IMR-90 (cell line): ENCODE measurements at regions not wholly inside any gene's neighbourhood (a gene's known extent, or its start where the extent isn't known, plus 50 kb on each side); places are given as distances from the start of the nearest gene placed in this dataset.

ENCODE experiments used
- BHLHE40 ChIP-seq: fragments of 150-350 bp; IDR thresholded peaks from 2 replicates; pipeline ENCODE4 v1.6.1; 2016; ENCODE audit warnings: mild to moderate bottlenecking, low read depth, low read length
- CEBPB ChIP-seq: IDR thresholded peaks from 2 replicates; pipeline ENCODE4 v1.6.1; 2012; ENCODE audit warnings: low read depth, low read length, improper control_type of control experiment
- CHD1 ChIP-seq: IDR thresholded peaks from 2 replicates; pipeline ENCODE4 v1.6.1; 2012; ENCODE audit warnings: low read depth, low read length, improper control_type of control experiment
- FOS ChIP-seq: fragments of 150-350 bp; IDR thresholded peaks from 2 replicates; pipeline ENCODE4 v1.6.1; 2016; ENCODE audit warnings: low read depth, low read length
- MAFK ChIP-seq: IDR thresholded peaks from 2 replicates; pipeline ENCODE4 v1.6.1; 2012; ENCODE audit warnings: low read depth, low read length, improper control_type of control experiment
- NFE2L2 ChIP-seq: fragments of 150-350 bp; IDR thresholded peaks from 2 replicates; pipeline ENCODE4 v1.6.1; 2016; ENCODE audit warnings: low read depth, mild to moderate bottlenecking, low read length
- POLR2A ChIP-seq: IDR thresholded peaks from 2 replicates; pipeline ENCODE4 v1.6.1; 2012; ENCODE audit warnings: mild to moderate bottlenecking, low read depth, low read length
- RAD21 ChIP-seq: IDR thresholded peaks from 2 replicates; pipeline ENCODE4 v1.6.1; 2012; ENCODE audit warnings: low read length, improper control_type of control experiment
- RCOR1 ChIP-seq: IDR thresholded peaks from 2 replicates; pipeline ENCODE4 v1.6.1; 2012; ENCODE audit warnings: mild to moderate bottlenecking, low read length, improper control_type of control experiment; ENCODE audit not compliant: insufficient replicate concordance
- RFX5 ChIP-seq: IDR thresholded peaks from 2 replicates; pipeline ENCODE4 v1.8.0; 2012; ENCODE audit warnings: low read depth, mild to moderate bottlenecking, low read length, moderate library complexity
- SMC3 ChIP-seq: fragments of 150-350 bp; IDR thresholded peaks from 2 replicates; pipeline ENCODE4 v1.6.1; 2016; ENCODE audit warnings: low read depth, mild to moderate bottlenecking, antibody characterized with exemption, low read length, moderate library complexity
- TF ChIP-seq, protein P1 (sequence below): conservative IDR thresholded peaks from 2 replicates; pipeline ENCODE4 v1.5.1; 2012; ENCODE audit warnings: mild to moderate bottlenecking, low read depth, low read length, improper control_type of control experiment
- TF ChIP-seq, protein P2 (sequence below): fragments of 150-350 bp; IDR thresholded peaks from 2 replicates; pipeline ENCODE4 v1.6.1; 2017; ENCODE audit warnings: mild to moderate bottlenecking, antibody characterized with exemption, low read length, low read depth
- TF ChIP-seq, protein P3 (sequence below): fragments of 150-350 bp; IDR thresholded peaks from 2 replicates; pipeline ENCODE4 v1.6.1; 2016; ENCODE audit warnings: low read depth, mild to moderate bottlenecking, low read length, moderate library complexity, borderline replicate concordance

DNA sequence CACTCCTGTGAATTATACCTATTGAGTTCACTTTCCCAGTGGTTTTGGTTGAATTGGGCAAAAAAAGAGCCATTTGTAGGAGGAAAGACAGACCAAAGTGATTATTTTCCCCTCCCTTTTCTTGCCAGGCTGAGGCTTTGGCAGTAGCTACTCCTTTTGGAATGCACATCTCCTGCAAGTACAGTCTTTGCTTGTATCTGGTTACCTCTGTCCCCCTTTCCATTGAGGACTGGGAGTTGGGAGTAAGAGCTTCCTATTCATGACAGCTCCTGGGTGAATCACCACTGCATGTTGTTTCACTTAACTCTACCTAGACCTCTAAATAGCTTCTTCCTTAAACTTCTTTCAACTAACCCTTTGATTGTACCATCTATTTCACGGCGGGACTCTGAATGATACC, 695.3 kb upstream of the ZNF804A start:
- TF ChIP-seq, protein P1, sequence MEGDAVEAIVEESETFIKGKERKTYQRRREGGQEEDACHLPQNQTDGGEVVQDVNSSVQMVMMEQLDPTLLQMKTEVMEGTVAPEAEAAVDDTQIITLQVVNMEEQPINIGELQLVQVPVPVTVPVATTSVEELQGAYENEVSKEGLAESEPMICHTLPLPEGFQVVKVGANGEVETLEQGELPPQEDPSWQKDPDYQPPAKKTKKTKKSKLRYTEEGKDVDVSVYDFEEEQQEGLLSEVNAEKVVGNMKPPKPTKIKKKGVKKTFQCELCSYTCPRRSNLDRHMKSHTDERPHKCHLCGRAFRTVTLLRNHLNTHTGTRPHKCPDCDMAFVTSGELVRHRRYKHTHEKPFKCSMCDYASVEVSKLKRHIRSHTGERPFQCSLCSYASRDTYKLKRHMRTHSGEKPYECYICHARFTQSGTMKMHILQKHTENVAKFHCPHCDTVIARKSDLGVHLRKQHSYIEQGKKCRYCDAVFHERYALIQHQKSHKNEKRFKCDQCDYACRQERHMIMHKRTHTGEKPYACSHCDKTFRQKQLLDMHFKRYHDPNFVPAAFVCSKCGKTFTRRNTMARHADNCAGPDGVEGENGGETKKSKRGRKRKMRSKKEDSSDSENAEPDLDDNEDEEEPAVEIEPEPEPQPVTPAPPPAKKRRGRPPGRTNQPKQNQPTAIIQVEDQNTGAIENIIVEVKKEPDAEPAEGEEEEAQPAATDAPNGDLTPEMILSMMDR = no peak
- TF ChIP-seq, protein P2, sequence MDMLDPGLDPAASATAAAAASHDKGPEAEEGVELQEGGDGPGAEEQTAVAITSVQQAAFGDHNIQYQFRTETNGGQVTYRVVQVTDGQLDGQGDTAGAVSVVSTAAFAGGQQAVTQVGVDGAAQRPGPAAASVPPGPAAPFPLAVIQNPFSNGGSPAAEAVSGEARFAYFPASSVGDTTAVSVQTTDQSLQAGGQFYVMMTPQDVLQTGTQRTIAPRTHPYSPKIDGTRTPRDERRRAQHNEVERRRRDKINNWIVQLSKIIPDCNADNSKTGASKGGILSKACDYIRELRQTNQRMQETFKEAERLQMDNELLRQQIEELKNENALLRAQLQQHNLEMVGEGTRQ = no peak
- TF ChIP-seq NFE2L2 (no peak), POLR2A (no peak), RFX5 (no peak), CHD1 (no peak), RAD21 (no peak), CEBPB (no peak), RCOR1 (no peak), BHLHE40 (no peak), SMC3 (no peak), FOS (no peak), MAFK (no peak)
- TF ChIP-seq, protein P3, sequence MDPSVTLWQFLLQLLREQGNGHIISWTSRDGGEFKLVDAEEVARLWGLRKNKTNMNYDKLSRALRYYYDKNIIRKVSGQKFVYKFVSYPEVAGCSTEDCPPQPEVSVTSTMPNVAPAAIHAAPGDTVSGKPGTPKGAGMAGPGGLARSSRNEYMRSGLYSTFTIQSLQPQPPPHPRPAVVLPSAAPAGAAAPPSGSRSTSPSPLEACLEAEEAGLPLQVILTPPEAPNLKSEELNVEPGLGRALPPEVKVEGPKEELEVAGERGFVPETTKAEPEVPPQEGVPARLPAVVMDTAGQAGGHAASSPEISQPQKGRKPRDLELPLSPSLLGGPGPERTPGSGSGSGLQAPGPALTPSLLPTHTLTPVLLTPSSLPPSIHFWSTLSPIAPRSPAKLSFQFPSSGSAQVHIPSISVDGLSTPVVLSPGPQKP = no peak
